GM12864 (cell line): ENCODE measurements at regions not wholly inside any gene's neighbourhood (a gene's known extent, or its start where the extent isn't known, plus 50 kb on each side); places are given as distances from the start of the nearest gene placed in this dataset.

Experiments used
- DNase-seq: peaks from one replicate; pipeline ENCODE4 v3.0.0-alpha.2; 2011; ENCODE audit warnings: low read depth
- H3K4me3 ChIP-seq: 2 replicates; pipeline ENCODE4 v1.5.1; 2011; ENCODE audit warnings: mild to moderate bottlenecking, low read depth, low read length, control low read depth
- CTCF ChIP-seq: IDR thresholded peaks from 2 replicates; pipeline ENCODE4 v1.5.1; 2011; ENCODE audit warnings: low read depth, mild to moderate bottlenecking, moderate library complexity, low read length, control low read depth, inconsistent platforms; ENCODE audit errors: missing control alignments

GRCh38 chr15:66894986-66895780 is 170.2 kb upstream of the SMAD3 start:
- DNase-seq: no peak
- no peak overlapping the region for H3K4me3 ChIP-seq

GRCh38 chr15:66895794-66896453 is 169.5 kb upstream of the SMAD3 start:
- no peak for TF ChIP-seq CTCF
- DNase-seq: no peak
- H3K4me3 ChIP-seq: no peak overlapping the region

More at GRCh38 chr15:66894986-66895780, 170.2 kb upstream of the SMAD3 start:
- no peak for TF ChIP-seq CTCF

GRCh38 chr15:66896611-66897010 is 168.8 kb upstream of the SMAD3 start:
- no peak overlapping the region for H3K4me3 ChIP-seq
- DNase-seq: no peak
- TF ChIP-seq CTCF: no peak

- no peak for TF ChIP-seq CTCF
- DNase-seq: no peak
- no peak overlapping the region for H3K4me3 ChIP-seq
These were observed 168.0 kb upstream of the SMAD3 start for GRCh38 chr15:66897416-66897815.

- DNase-seq: no peak
- H3K4me3 ChIP-seq: no peak overlapping the region
- no peak for TF ChIP-seq CTCF
These were observed 167.4 kb upstream of the SMAD3 start for GRCh38 chr15:66897971-66898370.

GRCh38 chr15:66898656-66899386 is 166.6 kb upstream of the SMAD3 start:
- DNase-seq: no peak
- no peak for TF ChIP-seq CTCF
- no peak overlapping the region for H3K4me3 ChIP-seq
